IMR-90 (cell line): ENCODE measurements at regions not wholly inside any gene's neighbourhood (a gene's known extent, or its start where the extent isn't known, plus 50 kb on each side); places are given as distances from the start of the nearest gene placed in this dataset.

Experiments used
- ATAC-seq: fragments of 200-7000 bp; cut with Tn5 transposase; 2 replicates; pipeline ENCODE4 v1.9.1; 2020; ENCODE audit warnings: low read depth, mild to moderate bottlenecking, moderate library complexity
- BruUV-seq: library from RNA; stranded (reverse); fragments of 400-500 nt; replicated peaks from 2 replicates; lab custom pipeline; 2021; lab: Mats Ljungman, UMichigan
- CTCF ChIA-PET: fragments of 300-600 bp; formaldehyde crosslinking; extraction: SDS; loops from one replicate; lab custom pipeline; 2021; ENCODE audit warnings: antibody characterized with exemption; lab: Yijun Ruan, JAX
- POLR2A ChIA-PET: fragments of 300-600 bp; sonication (Branson Sonifier 250); formaldehyde crosslinking; loops from one replicate; lab custom pipeline; 2022; ENCODE audit warnings: antibody characterized with exemption; ENCODE audit not compliant: unreplicated experiment; lab: Charles Lee
- DNase-seq: peaks from one replicate; pipeline ENCODE4 v3.0.0; 2013
- H2AFZ ChIP-seq: replicated peaks from 2 replicates; pipeline ENCODE3; 2013; ENCODE audit warnings: low read length, mild to moderate bottlenecking; ENCODE audit not compliant: poor library complexity
- H2AK5ac ChIP-seq: 2 replicates; pipeline ENCODE4 v1.6.1; 2013; ENCODE audit warnings: low read depth, low read length, inconsistent platforms
- H2AK9ac ChIP-seq: replicated peaks from 2 replicates; pipeline ENCODE3; 2013; ENCODE audit warnings: mild to moderate bottlenecking, low read depth, low read length, moderate library complexity; ENCODE audit not compliant: poor library complexity
- H2BK120ac ChIP-seq: 2 replicates; pipeline ENCODE4 v1.6.1; 2013; ENCODE audit warnings: low read depth, low read length, inconsistent platforms
- H2BK15ac ChIP-seq: 3 replicates; pipeline ENCODE4 v1.6.1; 2013; ENCODE audit warnings: low read depth, low read length, inconsistent platforms
- H2BK20ac ChIP-seq: 2 replicates; pipeline ENCODE4 v1.6.1; 2013; ENCODE audit warnings: low read depth, mild to moderate bottlenecking, inconsistent platforms, low read length, moderate library complexity
- H2BK5ac ChIP-seq: 2 replicates; pipeline ENCODE4 v1.6.1; 2013; ENCODE audit warnings: mild to moderate bottlenecking, low read depth, low read length, inconsistent platforms; ENCODE audit not compliant: poor library complexity, severe bottlenecking
- H3K14ac ChIP-seq: replicated peaks from 2 replicates; pipeline ENCODE4 v1.6.1; 2013; ENCODE audit warnings: low read depth, low read length, inconsistent platforms
- H3K18ac ChIP-seq: 2 replicates; pipeline ENCODE4 v1.6.1; 2013; ENCODE audit warnings: low read depth, low read length, control low read depth
- H3K23ac ChIP-seq: 2 replicates; pipeline ENCODE4 v1.6.1; 2013; ENCODE audit warnings: low read depth, low read length, inconsistent platforms
- H3K27ac ChIP-seq: 2 replicates; pipeline ENCODE4 v1.5.1; 2013; ENCODE audit warnings: mild to moderate bottlenecking, control low read depth, low read length; ENCODE audit not compliant: insufficient read depth
- H3K27me3 ChIP-seq: 2 replicates; pipeline ENCODE4 v1.6.1; 2013; ENCODE audit warnings: low read length; ENCODE audit not compliant: control insufficient read depth, insufficient read depth
- H3K36me3 ChIP-seq: 2 replicates; pipeline ENCODE4 v1.6.1; 2013; ENCODE audit warnings: low read length, mixed read lengths; ENCODE audit not compliant: control insufficient read depth, insufficient read depth
- H3K4ac ChIP-seq: 2 replicates; pipeline ENCODE4 v1.6.1; 2013; ENCODE audit warnings: low read depth, low read length, inconsistent platforms
- H3K4me1 ChIP-seq: 2 replicates; pipeline ENCODE4 v1.6.1; 2013; ENCODE audit warnings: low read length, mixed read lengths; ENCODE audit not compliant: control insufficient read depth, insufficient read depth
- H3K4me2 ChIP-seq: 2 replicates; pipeline ENCODE4 v1.6.1; 2013; ENCODE audit warnings: low read depth, mild to moderate bottlenecking, control low read depth, low read length, moderate library complexity
- H3K4me3 ChIP-seq: 2 replicates; pipeline ENCODE4 v1.5.1; 2013; ENCODE audit warnings: low read depth, mild to moderate bottlenecking, control low read depth, low read length, moderate library complexity; ENCODE audit not compliant: insufficient read depth
- H3K56ac ChIP-seq: 2 replicates; pipeline ENCODE4 v1.6.1; 2013; ENCODE audit warnings: low read length, inconsistent platforms; ENCODE audit not compliant: insufficient read depth; ENCODE audit errors: extremely low read depth
- H3K79me1 ChIP-seq, 2 experiments: 2 replicates each; pipeline ENCODE4 v1.6.1; 2013; ENCODE audit warnings: low read length in 2 of 2, inconsistent platforms in 1 of 2, low read depth in 1 of 2
- H3K9ac ChIP-seq: 2 replicates; pipeline ENCODE4 v1.6.1; 2013; ENCODE audit warnings: low read depth, low read length, control low read depth
- H3K9me1 ChIP-seq: 2 replicates; pipeline ENCODE4 v1.6.1; 2013; ENCODE audit warnings: low read length, inconsistent platforms; ENCODE audit not compliant: insufficient read depth
- H3K9me3 ChIP-seq: 2 replicates; pipeline ENCODE4 v1.6.1; 2013; ENCODE audit warnings: low read length; ENCODE audit not compliant: control insufficient read depth, insufficient read depth
- H4K20me1 ChIP-seq: 2 replicates; pipeline ENCODE4 v1.6.1; 2013; ENCODE audit warnings: low read length, inconsistent platforms; ENCODE audit not compliant: insufficient read depth
- H4K5ac ChIP-seq: 2 replicates; pipeline ENCODE4 v1.6.1; 2013; ENCODE audit warnings: mild to moderate bottlenecking, low read depth, low read length, control low read depth
- H4K8ac ChIP-seq, 2 experiments: 2 replicates each; pipeline ENCODE4 v1.6.1; 2013; ENCODE audit warnings: low read depth in 2 of 2, low read length in 2 of 2, control low read depth in 1 of 2, inconsistent platforms in 1 of 2
- H4K91ac ChIP-seq: 2 replicates; pipeline ENCODE4 v1.6.1; 2013; ENCODE audit warnings: low read depth, low read length, inconsistent platforms; ENCODE audit not compliant: insufficient read depth
- CEBPB ChIP-seq: IDR thresholded peaks from 2 replicates; pipeline ENCODE4 v1.6.1; 2012; ENCODE audit warnings: low read depth, low read length, improper control_type of control experiment
- FOS ChIP-seq: fragments of 150-350 bp; IDR thresholded peaks from 2 replicates; pipeline ENCODE4 v1.6.1; 2016; ENCODE audit warnings: low read depth, low read length
- MAFK ChIP-seq: IDR thresholded peaks from 2 replicates; pipeline ENCODE4 v1.6.1; 2012; ENCODE audit warnings: low read depth, low read length, improper control_type of control experiment
- MXI1 ChIP-seq: IDR thresholded peaks from 2 replicates; pipeline ENCODE4 v1.6.1; 2012; ENCODE audit warnings: low read depth, mild to moderate bottlenecking, low read length, moderate library complexity, borderline replicate concordance
- POLR2A ChIP-seq: IDR thresholded peaks from 2 replicates; pipeline ENCODE4 v1.6.1; 2012; ENCODE audit warnings: mild to moderate bottlenecking, low read depth, low read length
- RAD21 ChIP-seq: IDR thresholded peaks from 2 replicates; pipeline ENCODE4 v1.6.1; 2012; ENCODE audit warnings: low read length, improper control_type of control experiment
- WGBS, 2 experiments: methylation state at CpG; one replicate each; pipeline versions ENCODE4 v1.1.5 to v1.1.7; 2013; ENCODE audit warnings: missing lambda C conversion rate in 2 of 2; ENCODE audit not compliant: insufficient read length in 1 of 2; ENCODE audit errors: extremely low coverage in 2 of 2; 5-methylcytosine and 5-hydroxymethylcytosine counted together
- dilution Hi-C: fragments of 300-500 bp; cut with HindIII; formaldehyde crosslinking; loops from one replicate; pipeline ENCODE4 v1.14.3; 2018; ENCODE audit warnings: low sequenced_read_pairs; ENCODE audit not compliant: unreplicated experiment
- in situ Hi-C: fragments of 300-500 bp; cut with MboI; formaldehyde crosslinking; loops from 3 replicates; pipeline ENCODE4 v1.14.3; 2019; ENCODE audit warnings: low sequenced_read_pairs, inconsistent platforms, mixed read lengths
- intact Hi-C: fragments of 100-400 bp; cut with micrococcal nuclease; formaldehyde crosslinking; loops from 2 replicates; pipeline ENCODE4 v1.10.0; 2022
- TF ChIP-seq, protein P1 (sequence below): conservative IDR thresholded peaks from 2 replicates; pipeline ENCODE4 v1.5.1; 2012; ENCODE audit warnings: mild to moderate bottlenecking, low read depth, low read length, improper control_type of control experiment

- H3K23ac ChIP-seq = no peak overlapping the region
- H2BK120ac ChIP-seq = no peak overlapping the region
- H3K14ac ChIP-seq = no peak overlapping the region
- H3K27me3 ChIP-seq = no peaks in the 10 kb centered on the region
- H2BK20ac ChIP-seq = no peak overlapping the region
- no peak overlapping the region for H2AK5ac ChIP-seq
- no peak overlapping the region for H2AK9ac ChIP-seq
- H3K9ac ChIP-seq = no peak overlapping the region
- ChIA-PET CTCF (no interaction called here), POLR2A (no interaction called here)
- ATAC-seq = no peak
- H3K27ac ChIP-seq = no peak overlapping the region
- H3K9me3 ChIP-seq = no peaks in the 10 kb centered on the region
- no peak overlapping the region for H3K18ac ChIP-seq
- TF ChIP-seq POLR2A = no peak
- TF ChIP-seq CEBPB = no peak
- no peak for TF ChIP-seq FOS
- TF ChIP-seq MAFK = no peak
- no peak for TF ChIP-seq RAD21
- TF ChIP-seq MXI1 = no peak
- TF ChIP-seq, protein P1, sequence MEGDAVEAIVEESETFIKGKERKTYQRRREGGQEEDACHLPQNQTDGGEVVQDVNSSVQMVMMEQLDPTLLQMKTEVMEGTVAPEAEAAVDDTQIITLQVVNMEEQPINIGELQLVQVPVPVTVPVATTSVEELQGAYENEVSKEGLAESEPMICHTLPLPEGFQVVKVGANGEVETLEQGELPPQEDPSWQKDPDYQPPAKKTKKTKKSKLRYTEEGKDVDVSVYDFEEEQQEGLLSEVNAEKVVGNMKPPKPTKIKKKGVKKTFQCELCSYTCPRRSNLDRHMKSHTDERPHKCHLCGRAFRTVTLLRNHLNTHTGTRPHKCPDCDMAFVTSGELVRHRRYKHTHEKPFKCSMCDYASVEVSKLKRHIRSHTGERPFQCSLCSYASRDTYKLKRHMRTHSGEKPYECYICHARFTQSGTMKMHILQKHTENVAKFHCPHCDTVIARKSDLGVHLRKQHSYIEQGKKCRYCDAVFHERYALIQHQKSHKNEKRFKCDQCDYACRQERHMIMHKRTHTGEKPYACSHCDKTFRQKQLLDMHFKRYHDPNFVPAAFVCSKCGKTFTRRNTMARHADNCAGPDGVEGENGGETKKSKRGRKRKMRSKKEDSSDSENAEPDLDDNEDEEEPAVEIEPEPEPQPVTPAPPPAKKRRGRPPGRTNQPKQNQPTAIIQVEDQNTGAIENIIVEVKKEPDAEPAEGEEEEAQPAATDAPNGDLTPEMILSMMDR = no peak
- no peaks in the 10 kb centered on the region for H3K79me1 ChIP-seq
- H3K4ac ChIP-seq = no peak overlapping the region
- H4K5ac ChIP-seq = no peak overlapping the region
- no peak overlapping the region for H3K56ac ChIP-seq
- no peak overlapping the region for H2BK15ac ChIP-seq
- H3K4me2 ChIP-seq = no peak overlapping the region
- in situ Hi-C loops (no loop called here), intact Hi-C loops (no loop called here), dilution Hi-C loops (no loop called here)
- no peak overlapping the region for H2AFZ ChIP-seq
- no peak overlapping the region for H4K8ac ChIP-seq
- H3K4me1 ChIP-seq = no peaks in the 10 kb centered on the region
- BruUV-seq = no TSS peak
- no peak overlapping the region for H3K4me3 ChIP-seq
- DNase-seq = no peak
- no peaks in the 10 kb centered on the region for H4K20me1 ChIP-seq
- no peaks in the 10 kb centered on the region for H3K36me3 ChIP-seq
- H2BK5ac ChIP-seq = no peak overlapping the region
- no peak overlapping the region for H4K91ac ChIP-seq
- WGBS, 2 experiments = no CpG with 5 or more reads among the region's 3 CpGs
- H3K9me1 ChIP-seq = no peaks in the 10 kb centered on the region
Observed at GRCh38 chr4:81611221-81611620, 139.5 kb upstream of the RASGEF1B start.
